ENCODE measurements at regions not wholly inside any gene's neighbourhood (a gene's known extent, or its start where the extent isn't known, plus 50 kb on each side); places are given as distances from the start of the nearest gene placed in this dataset.

- no peaks in the 10 kb centered on the region for H3K4me1 ChIP-seq
- TF ChIP-seq CTCF (IDR thresholded peaks at IDR 0.05): no peak
- ATAC-seq: no peak
Measured at GRCh38 chr6:164690702-164691500, 618.5 kb downstream of the C6orf118 start.

GRCh38 chr6:164690241-164690640 lies 619.2 kb downstream of the C6orf118 start:
- H3K36me3 ChIP-seq: no peaks in the 10 kb centered on the region
- intact Hi-C loops (cut with DNase I): no loop called here
- DNase-seq: no peak
- no peak for ATAC-seq
- H3K27me3 ChIP-seq: no peaks in the 10 kb centered on the region
- TF ChIP-seq CTCF (IDR thresholded peaks at IDR 0.05): no peak
- H3K27ac ChIP-seq: no peak overlapping the region
- H3K9me3 ChIP-seq: no peaks in the 10 kb centered on the region
- H3K4me1 ChIP-seq: no peaks in the 10 kb centered on the region
- no peak overlapping the region for H3K4me3 ChIP-seq

More at GRCh38 chr6:164690702-164691500, 618.5 kb downstream of the C6orf118 start:
- H3K27ac ChIP-seq: no peak overlapping the region
- DNase-seq: no peak
- intact Hi-C loops (cut with DNase I): no loop called here
- H3K36me3 ChIP-seq: no peaks in the 10 kb centered on the region
- H3K27me3 ChIP-seq: no peaks in the 10 kb centered on the region
- H3K9me3 ChIP-seq: no peaks in the 10 kb centered on the region
- no peak overlapping the region for H3K4me3 ChIP-seq

- Histone ChIP-seq H3K9me3 (no peaks in the 10 kb centered on the region), H3K27me3 (no peaks in the 10 kb centered on the region), H3K4me1 (no peaks in the 10 kb centered on the region), H3K4me3 (no peak overlapping the region), H3K36me3 (no peaks in the 10 kb centered on the region), H3K27ac (no peak overlapping the region)
- no peak for DNase-seq
- intact Hi-C loops (cut with DNase I): no loop called here
- no peak for TF ChIP-seq CTCF (IDR thresholded peaks at IDR 0.05)
- ATAC-seq: no peak
Measured at GRCh38 chr6:164665328-164665727, 644.1 kb downstream of the C6orf118 start.

GRCh38 chr6:164663634-164664033 lies 645.8 kb downstream of the C6orf118 start:
- intact Hi-C loops (cut with DNase I): no loop called here
- H3K36me3 ChIP-seq: no peaks in the 10 kb centered on the region
- H3K4me1 ChIP-seq: no peaks in the 10 kb centered on the region
- DNase-seq: no peak
- no peak overlapping the region for H3K27ac ChIP-seq
- H3K9me3 ChIP-seq: no peaks in the 10 kb centered on the region
- H3K4me3 ChIP-seq: no peak overlapping the region
- no peak for TF ChIP-seq CTCF (IDR thresholded peaks at IDR 0.05)
- H3K27me3 ChIP-seq: no peaks in the 10 kb centered on the region
- no peak for ATAC-seq

GRCh38 chr6:164661716-164662115 lies 647.7 kb downstream of the C6orf118 start:
- Histone ChIP-seq H3K27me3 (no peaks in the 10 kb centered on the region), H3K4me3 (no peak overlapping the region), H3K27ac (no peak overlapping the region), H3K36me3 (no peaks in the 10 kb centered on the region), H3K9me3 (no peaks in the 10 kb centered on the region), H3K4me1 (no peaks in the 10 kb centered on the region)
- no peak for DNase-seq
- intact Hi-C loops (cut with DNase I): no loop called here
- TF ChIP-seq CTCF (IDR thresholded peaks at IDR 0.05): no peak
- ATAC-seq: no peak
